SU-DHL-6 (cell line): ENCODE measurements at regions not wholly inside any gene's neighbourhood (a gene's known extent, or its start where the extent isn't known, plus 50 kb on each side); places are given as distances from the start of the nearest gene placed in this dataset.

Source experiments
- H2AFZ ChIP-seq: fragments of 200-600 bp; sonication (generic); 2 replicates; pipeline ENCODE4 v1.6.1; 2014; ENCODE audit warnings: low read depth, mild to moderate bottlenecking, moderate library complexity, mixed read lengths, antibody characterized with exemption, low read length; ENCODE audit not compliant: severe bottlenecking
- H3F3A ChIP-seq: fragments of 200-600 bp; shearing (Covaris generic); 2 replicates; pipeline ENCODE4 v1.6.0; 2016; ENCODE audit warnings: antibody characterized with exemption, mild to moderate bottlenecking; ENCODE audit not compliant: insufficient read depth
- H3K27ac ChIP-seq: fragments of 200-600 bp; sonication (generic); 2 replicates; pipeline ENCODE4 v1.5.1; 2016; ENCODE audit warnings: low read depth, mild to moderate bottlenecking, low read length, moderate library complexity, mixed read lengths
- H3K27me3 ChIP-seq: fragments of 200-600 bp; sonication (generic), shearing (Covaris generic); 2 replicates; pipeline ENCODE4 v1.6.0; 2014; ENCODE audit warnings: mild to moderate bottlenecking, low read length
- H3K36me3 ChIP-seq: fragments of 200-600 bp; sonication (generic); 2 replicates; pipeline ENCODE4 v1.6.1; 2014; ENCODE audit warnings: mild to moderate bottlenecking, low read length, mixed read lengths
- H3K4me2 ChIP-seq: fragments of 300-600, 200-600 bp; shearing (Covaris generic), sonication (generic); 2 replicates; pipeline ENCODE4 v1.6.0; 2014; ENCODE audit warnings: low read length, low read depth, mild to moderate bottlenecking; ENCODE audit not compliant: poor library complexity, severe bottlenecking
- H3K4me3 ChIP-seq: fragments of 200-600 bp; sonication (generic); 2 replicates; pipeline ENCODE4 v1.5.1; 2014; ENCODE audit warnings: antibody characterized with exemption, low read length, mild to moderate bottlenecking, mixed read lengths; ENCODE audit not compliant: insufficient read depth, poor library complexity, severe bottlenecking
- H3K79me2 ChIP-seq: fragments of 200-600 bp; sonication (generic); 2 replicates; pipeline ENCODE4 v1.6.1; 2014; ENCODE audit warnings: mild to moderate bottlenecking, low read length, moderate library complexity; ENCODE audit not compliant: insufficient read depth
- H3K9ac ChIP-seq: fragments of 200-600 bp; sonication (generic); 2 replicates; pipeline ENCODE4 v1.7.0; 2014; ENCODE audit warnings: mild to moderate bottlenecking, low read length
- H3K9me2 ChIP-seq: fragments of 200-600 bp; sonication (generic); replicated peaks from 2 replicates; pipeline ENCODE4 v1.6.1; 2014; ENCODE audit warnings: low read length; ENCODE audit not compliant: insufficient read depth
- H3K9me3 ChIP-seq: fragments of 200-600 bp; sonication (generic); 2 replicates; pipeline ENCODE4 v1.6.1; 2014; ENCODE audit warnings: low read length, mixed read lengths; ENCODE audit not compliant: insufficient read depth
- H4K20me1 ChIP-seq: fragments of 200-600 bp; sonication (generic); 2 replicates; pipeline ENCODE4 v1.6.1; 2014; ENCODE audit warnings: low read depth, mild to moderate bottlenecking, antibody characterized with exemption, low read length, moderate library complexity, mixed read lengths
- CTCF ChIP-seq: fragments of 200-600 bp; sonication (generic); IDR thresholded peaks from one replicate; pipeline ENCODE4 v1.5.1; 2017; ENCODE audit warnings: antibody characterized with exemption, mild to moderate bottlenecking, low read length, moderate library complexity; ENCODE audit not compliant: insufficient read depth, poor library complexity, severe bottlenecking
- EZH2phosphoT487 ChIP-seq: fragments of 200-600 bp; sonication (generic), shearing (Covaris generic); conservative IDR thresholded peaks from 2 replicates; pipeline ENCODE4 v1.6.1; 2018; ENCODE audit warnings: mild to moderate bottlenecking, antibody characterized with exemption, low read length, moderate library complexity, mixed read lengths

DNA sequence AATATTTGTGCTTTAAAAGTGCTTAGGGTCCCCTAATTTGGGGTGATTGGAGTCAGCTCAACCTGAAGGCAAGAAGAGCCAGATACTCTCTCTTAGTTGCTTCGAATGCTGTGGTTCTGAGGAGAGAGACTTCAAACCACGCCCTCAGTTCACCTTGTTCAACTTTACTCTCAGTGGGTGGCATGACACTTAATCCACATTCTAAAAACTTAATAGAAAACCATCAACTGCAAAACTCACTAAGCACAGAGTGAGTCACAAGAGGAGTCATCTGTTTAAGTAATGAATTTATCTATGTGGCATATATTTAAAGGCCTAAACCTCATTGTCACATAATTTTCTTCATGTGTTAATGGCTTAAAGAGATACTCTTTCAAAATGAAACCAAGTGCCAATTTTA is 99.5 kb upstream of the SLC4A4 start:
- TF ChIP-seq EZH2phosphoT487 (no peak), CTCF (no peak)
- Histone ChIP-seq H3K36me3 (no peaks in the 10 kb centered on the region), H3K9me2 (no peaks in the 10 kb centered on the region), H3K4me3 (no peak overlapping the region), H2AFZ (no peak overlapping the region), H3K4me2 (no peak overlapping the region), H4K20me1 (no peaks in the 10 kb centered on the region), H3K9ac (no peak overlapping the region), H3K79me2 (no peaks in the 10 kb centered on the region), H3K27me3 (no peaks in the 10 kb centered on the region), H3K9me3 (no peaks in the 10 kb centered on the region), H3K27ac (no peak overlapping the region), H3F3A (no peaks in the 10 kb centered on the region)

DNA sequence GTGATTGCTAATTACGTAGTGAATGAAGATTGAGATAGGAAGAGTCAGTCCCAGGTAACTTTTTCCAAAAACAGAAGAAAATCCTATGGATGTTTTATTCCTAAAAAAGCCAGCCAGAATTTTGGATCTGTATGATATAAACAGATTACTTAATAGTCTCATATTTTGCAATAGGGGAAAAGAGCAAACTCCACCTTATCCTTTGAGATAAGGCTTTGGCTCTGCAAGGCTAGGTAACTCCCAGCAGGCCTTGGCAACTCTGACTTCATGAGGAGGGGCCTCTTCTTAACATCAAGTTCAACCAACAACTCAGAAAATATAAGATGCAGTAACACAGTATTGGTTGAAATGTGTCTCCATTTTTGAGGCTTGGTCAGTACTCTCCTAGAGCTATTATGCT is 98.7 kb upstream of the SLC4A4 start:
- Histone ChIP-seq H3K9me2 (no peaks in the 10 kb centered on the region), H4K20me1 (no peaks in the 10 kb centered on the region), H2AFZ (no peak overlapping the region), H3K4me2 (no peak overlapping the region), H3K27me3 (no peaks in the 10 kb centered on the region), H3K9me3 (no peaks in the 10 kb centered on the region), H3K27ac (no peak overlapping the region), H3K79me2 (no peaks in the 10 kb centered on the region), H3K36me3 (no peaks in the 10 kb centered on the region), H3F3A (no peaks in the 10 kb centered on the region), H3K9ac (no peak overlapping the region), H3K4me3 (no peak overlapping the region)
- TF ChIP-seq EZH2phosphoT487 = no peak
- TF ChIP-seq CTCF = no peak

GRCh38 chr4:71241501-71242288 is 97.1 kb upstream of the SLC4A4 start:
- no peaks in the 10 kb centered on the region for H3K9me3 ChIP-seq
- H2AFZ ChIP-seq = no peak overlapping the region
- H3K4me2 ChIP-seq = no peak overlapping the region
- H3K9ac ChIP-seq = no peak overlapping the region
- TF ChIP-seq CTCF (no peak), EZH2phosphoT487 (no peak)
- no peak overlapping the region for H3K27ac ChIP-seq
- H3K9me2 ChIP-seq = no peaks in the 10 kb centered on the region
- no peaks in the 10 kb centered on the region for H3K36me3 ChIP-seq
- no peaks in the 10 kb centered on the region for H3K79me2 ChIP-seq
- no peak overlapping the region for H3K4me3 ChIP-seq
- H4K20me1 ChIP-seq = no peaks in the 10 kb centered on the region
- no peaks in the 10 kb centered on the region for H3K27me3 ChIP-seq
- no peaks in the 10 kb centered on the region for H3F3A ChIP-seq
